PC-3 (cell line): ENCODE measurements at regions not wholly inside any gene's neighbourhood (a gene's known extent, or its start where the extent isn't known, plus 50 kb on each side); places are given as distances from the start of the nearest gene placed in this dataset.

ENCODE experiments used
- CTCF ChIP-seq: fragments of 300-600 bp; sonication (generic); conservative IDR thresholded peaks from 2 replicates; pipeline ENCODE4 v1.5.1; 2017; ENCODE audit warnings: antibody characterized with exemption, low read depth, mild to moderate bottlenecking, low read length
- EZH2phosphoT487 ChIP-seq: fragments of 300-600 bp; sonication (generic); IDR thresholded peaks from 2 replicates; pipeline ENCODE4 v1.6.1; 2018; ENCODE audit warnings: mild to moderate bottlenecking, antibody characterized with exemption, low read length, borderline replicate concordance

GRCh38 chr10:123429706-123430221, 236.4 kb upstream of the GPR26 start:
- TF ChIP-seq CTCF, result no peak
- no peak for TF ChIP-seq EZH2phosphoT487
